GM23248 (cell line): ENCODE measurements at regions not wholly inside any gene's neighbourhood (a gene's known extent, or its start where the extent isn't known, plus 50 kb on each side); places are given as distances from the start of the nearest gene placed in this dataset.

Source experiments
- EZH2 ChIP-seq: fragments of 200-600 bp; sonication (generic); IDR thresholded peaks from 2 replicates; pipeline ENCODE4 v1.6.1; 2018; ENCODE audit warnings: antibody characterized with exemption, mild to moderate bottlenecking; ENCODE audit not compliant: insufficient read depth, poor library complexity, severe bottlenecking
- EZH2phosphoT487 ChIP-seq: fragments of 200-600 bp; sonication (generic); IDR thresholded peaks from 2 replicates; pipeline ENCODE4 v1.6.1; 2018; ENCODE audit warnings: antibody characterized with exemption, moderate library complexity, mild to moderate bottlenecking, low read depth; ENCODE audit not compliant: insufficient read depth

DNA sequence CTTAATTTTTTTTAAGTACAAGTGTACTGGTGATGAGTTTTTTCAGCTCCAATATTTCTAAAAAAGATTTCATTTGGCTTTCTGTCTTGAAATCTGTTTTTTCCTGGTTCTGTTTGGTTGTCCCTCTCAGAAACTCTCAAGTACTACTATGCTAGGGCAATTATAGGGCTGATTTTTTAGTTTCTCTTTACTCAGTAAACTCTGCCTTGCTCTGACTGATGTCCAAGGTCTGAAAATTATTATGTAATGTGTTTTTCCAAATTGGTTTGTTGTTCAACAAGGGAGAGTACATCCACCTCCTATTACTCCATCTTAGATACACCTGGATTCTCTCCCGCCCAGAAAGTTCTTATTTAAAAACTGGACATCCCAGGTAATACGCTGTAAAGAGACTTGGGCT is 877.7 kb downstream of the CBLN2 start:
- no peak for TF ChIP-seq EZH2
- TF ChIP-seq EZH2phosphoT487, result no peak
